Spleen (tissue), 7 donors: ENCODE measurements at regions not wholly inside any gene's neighbourhood (a gene's known extent, or its start where the extent isn't known, plus 50 kb on each side); places are given as distances from the start of the nearest gene placed in this dataset.

ENCODE experiments used
- CTCF ChIP-seq, 11 experiments: fragments of 200-600 bp in 7 of 11; fragments of 450-650 bp in 4 of 11; sonication (generic) in 4 of 11; IDR thresholded peaks in 8 of 11; conservative IDR thresholded peaks in 3 of 11; 1 replicate in 7 of 11; 2 replicates in 4 of 11; pipeline versions ENCODE4 v1.4.0 to v1.8.0; 2016 to 2021; ENCODE audit warnings: antibody characterized with exemption in 11 of 11, inconsistent platforms in 4 of 11, mild to moderate bottlenecking in 1 of 11
- POLR2A ChIP-seq, 3 donors: fragments of 450-650 bp; IDR thresholded peaks; one replicate each; pipeline ENCODE4 v1.5.1; 2017; ENCODE audit warnings: antibody characterized with exemption in 3 of 3, mild to moderate bottlenecking in 1 of 3
- donor health status: DM: no; HTN: no; CAD: no; lungs with moderate emphysema.
- donor health status: DM: no; HTN: no; CAD: no.
- donor health status: DM: no; HTN: no; CAD: no.

GRCh38 chr6:168190014-168190405 lies 111.0 kb upstream of the FRMD1 start:
- TF ChIP-seq CTCF (IDR thresholded peaks at IDR 0.05 in 8 of 11, conservative IDR thresholded peaks at IDR 0.05 in 3 of 11) (no peak), POLR2A (IDR thresholded peaks at IDR 0.05) (no peak)
